DMS79 treated with DMSO at 0.1 percent for 48 hours (cell line): ENCODE measurements at regions not wholly inside any gene's neighbourhood (a gene's known extent, or its start where the extent isn't known, plus 50 kb on each side); places are given as distances from the start of the nearest gene placed in this dataset.

ENCODE experiments used
- DNase-seq: peaks from one replicate; lab custom pipeline; 2025; lab: John Stamatoyannopoulos, UW

DNA sequence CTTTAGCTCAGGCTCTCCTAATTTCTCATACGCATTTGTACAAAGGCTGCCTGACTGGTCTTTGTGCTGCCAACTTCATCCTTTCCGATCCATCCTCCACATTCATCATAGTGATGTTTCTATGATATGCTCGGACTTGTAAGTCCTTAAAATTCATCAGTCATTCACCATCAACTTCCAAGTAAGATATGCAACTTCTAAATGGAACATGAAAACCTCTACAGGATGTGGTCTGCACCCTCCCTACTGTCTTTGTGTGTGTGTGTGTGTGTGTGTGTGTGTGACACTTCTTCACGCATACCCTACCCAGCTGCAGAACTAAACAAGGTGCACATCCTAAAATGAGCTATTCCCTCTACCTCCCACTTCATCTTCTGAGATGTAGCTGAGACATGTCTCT, 397.9 kb upstream of the NR5A2 start:
- no peak for DNase-seq

DNA sequence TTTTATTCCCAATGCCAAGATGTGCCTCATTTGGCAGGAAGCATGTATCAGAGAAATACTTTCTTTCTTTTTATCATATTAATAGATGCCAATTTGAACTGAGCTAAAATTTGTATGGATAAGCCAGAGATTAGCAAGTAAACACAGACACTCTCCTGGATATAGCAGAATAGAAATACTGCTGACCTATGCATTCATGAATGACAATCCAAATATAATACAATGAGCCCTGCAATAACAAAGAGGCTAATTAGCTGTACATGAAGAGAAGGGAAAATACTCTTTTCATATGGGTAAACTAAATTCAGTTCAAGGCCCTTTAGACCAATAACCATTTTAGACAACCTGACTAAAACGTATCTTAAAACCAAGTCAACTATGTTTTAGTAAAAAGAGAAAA, 388.1 kb upstream of the NR5A2 start:
- DNase-seq: no peak

DNA sequence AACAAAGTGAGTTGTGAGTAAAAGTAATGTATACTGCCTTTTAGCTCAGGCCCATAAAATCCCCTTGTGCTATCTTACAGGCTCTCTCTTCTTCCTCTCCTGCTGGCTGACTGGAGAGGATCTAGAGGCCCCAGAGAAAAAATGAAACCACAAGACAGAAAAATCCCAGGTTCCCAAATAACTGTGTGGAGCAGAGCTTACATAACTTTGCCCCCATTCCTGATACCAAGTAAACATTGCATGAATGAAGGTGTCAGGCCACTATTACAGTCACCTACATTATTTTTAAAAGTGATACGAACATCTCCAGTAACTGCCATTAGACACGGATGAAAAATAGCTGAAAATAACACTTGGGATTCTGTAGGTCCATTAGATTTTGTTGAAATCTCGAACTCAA, 386.0 kb upstream of the NR5A2 start:
- DNase-seq: no peak

DNA sequence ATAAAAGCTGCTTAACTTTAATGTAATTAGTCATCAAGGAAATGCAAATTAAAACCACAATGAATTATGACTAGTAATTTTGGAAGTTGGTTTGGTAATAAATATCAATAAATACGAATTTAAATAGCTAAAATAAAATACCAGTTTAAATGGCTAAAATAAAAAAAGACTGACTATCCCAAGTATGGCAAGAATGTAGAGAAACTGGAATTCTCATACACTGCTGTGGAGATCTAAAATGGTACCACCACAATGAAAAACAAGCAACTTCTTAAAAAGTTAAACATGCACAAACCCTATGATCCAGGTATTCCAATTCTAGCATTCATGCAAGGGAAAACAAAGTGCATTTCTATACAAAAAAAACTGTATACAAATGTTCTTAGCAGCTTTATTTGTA, 382.6 kb upstream of the NR5A2 start:
- DNase-seq: no peak

DNA sequence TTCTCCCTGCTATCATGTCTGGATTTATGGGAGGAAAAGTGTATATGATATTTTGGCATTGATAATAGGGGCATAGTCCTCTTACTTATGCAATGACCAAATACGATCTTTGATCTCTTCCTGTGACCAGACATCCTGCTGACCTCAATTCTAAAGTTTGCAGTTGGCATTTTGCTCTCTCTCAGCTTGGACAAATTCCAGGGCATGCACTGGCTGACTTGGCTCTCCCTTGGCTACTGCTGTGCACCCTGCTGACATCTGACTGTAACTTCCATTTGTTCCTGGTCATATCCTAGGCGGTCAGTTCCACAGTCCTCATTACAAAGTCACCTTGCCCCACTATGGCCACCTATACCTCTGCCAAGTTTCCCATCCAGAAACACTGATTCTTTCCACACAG, 380.7 kb upstream of the NR5A2 start:
- no peak for DNase-seq

DNA sequence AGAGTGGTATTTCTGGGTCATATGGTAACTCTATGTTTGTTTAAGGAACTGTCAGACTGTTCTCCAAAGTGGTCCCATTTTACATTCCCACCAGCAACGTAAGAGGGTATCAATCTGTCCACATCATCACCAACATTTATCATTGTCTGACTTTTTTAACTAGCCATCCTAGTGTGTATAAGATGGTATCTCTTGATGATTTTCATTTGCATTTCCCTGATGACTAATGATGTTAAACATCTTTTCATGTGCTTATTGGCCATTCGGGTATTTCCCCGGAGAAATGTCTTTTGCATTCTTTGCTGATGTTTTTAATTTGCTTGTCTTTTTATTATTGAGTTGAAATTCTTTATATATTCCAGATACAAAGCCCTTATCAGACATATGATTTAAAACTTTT, 370.1 kb upstream of the NR5A2 start:
- no peak for DNase-seq

DNA sequence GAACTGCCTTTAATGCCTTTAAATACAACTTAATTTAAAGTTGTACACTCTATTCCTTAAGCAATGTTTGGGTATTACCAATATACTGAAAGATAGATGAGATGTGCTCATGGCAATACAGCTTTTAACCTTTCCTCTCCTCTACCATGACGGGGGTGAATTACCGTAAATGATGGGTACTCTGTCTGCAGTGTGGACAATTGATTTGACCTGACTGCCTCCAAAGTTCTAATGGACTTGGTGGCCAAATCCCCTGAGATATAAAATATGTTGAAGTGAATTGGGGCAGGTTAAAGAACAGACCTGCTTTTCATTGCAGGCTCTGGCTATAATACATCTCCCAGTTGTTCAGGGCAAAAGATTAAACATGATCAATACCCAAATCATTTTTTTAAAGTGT, 367.4 kb upstream of the NR5A2 start:
- DNase-seq: no peak

DNA sequence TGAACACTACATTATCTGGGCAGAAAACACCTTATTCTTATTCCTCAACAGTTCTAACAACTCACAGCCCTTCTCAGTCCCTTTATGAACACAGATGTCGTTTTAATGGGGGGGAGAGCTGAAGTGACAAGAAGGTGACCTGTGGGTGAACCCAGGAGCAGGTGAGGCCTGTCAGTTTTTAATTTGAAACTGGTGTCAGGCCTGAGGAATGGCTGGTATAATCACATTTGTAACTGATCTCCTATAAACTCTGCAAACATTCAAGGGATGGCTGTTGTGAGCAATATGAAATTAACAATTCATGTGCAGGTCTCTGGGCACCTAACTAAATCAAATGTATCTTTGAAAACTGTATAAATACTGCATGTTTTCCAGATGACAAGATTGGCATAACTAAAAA, 362.1 kb upstream of the NR5A2 start:
- DNase-seq: no peak

DNA sequence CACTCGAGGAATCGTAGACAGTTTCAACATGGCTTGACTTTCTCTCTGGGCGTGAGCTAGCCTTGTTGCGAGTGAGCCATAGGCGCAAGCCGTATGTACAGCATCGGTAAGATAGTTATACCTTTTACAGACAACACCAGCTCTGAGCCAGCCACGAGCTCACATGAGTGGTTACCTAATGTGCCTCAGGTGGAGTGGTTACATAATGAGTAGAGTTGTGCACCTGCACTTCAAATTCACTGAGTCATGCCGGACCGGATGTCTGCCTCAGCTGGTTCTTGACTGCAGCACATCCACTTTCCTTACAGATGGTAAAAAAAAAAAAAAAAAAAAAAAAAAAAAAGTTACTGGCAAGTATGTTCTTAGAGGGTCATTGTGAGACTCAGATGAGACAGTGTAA, 360.4 kb upstream of the NR5A2 start:
- no peak for DNase-seq

DNA sequence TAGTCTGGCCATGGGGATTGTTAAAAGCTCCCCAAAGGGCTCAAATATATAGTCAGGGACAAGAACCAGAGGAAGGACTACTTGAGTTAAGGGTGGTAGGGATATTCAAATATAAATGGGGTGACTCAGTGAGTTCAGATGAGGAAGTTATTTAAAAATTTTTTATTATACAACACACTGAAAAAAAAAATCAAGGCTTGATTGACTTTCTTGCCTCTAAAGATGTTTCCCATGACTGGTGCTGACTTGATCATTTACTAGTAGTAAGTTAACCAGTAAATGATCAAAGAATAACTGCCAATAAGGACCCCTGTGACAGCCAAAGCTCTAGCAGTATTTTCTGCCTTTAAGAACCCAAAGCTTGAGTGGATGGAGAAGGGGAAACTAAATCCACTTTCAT, 357.6 kb upstream of the NR5A2 start:
- no peak for DNase-seq

DNA sequence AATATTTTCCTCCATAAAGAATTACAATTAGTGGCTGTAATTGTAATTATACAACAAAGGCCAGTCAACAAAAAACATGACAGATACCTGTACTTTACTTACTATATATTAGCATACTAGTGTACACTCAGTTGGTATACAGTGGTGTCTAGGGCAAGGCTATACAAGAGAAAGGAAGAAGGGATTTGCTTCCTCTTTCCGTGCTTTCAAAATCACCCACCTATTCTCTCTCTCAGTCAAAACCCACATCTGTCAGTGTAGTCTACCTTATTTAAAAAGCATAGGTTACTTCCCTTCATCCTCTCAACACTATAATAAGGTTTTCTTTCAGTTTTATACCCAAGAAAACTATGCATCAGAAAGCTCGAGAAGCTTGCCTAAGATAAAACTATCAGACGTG, 355.8 kb upstream of the NR5A2 start:
- DNase-seq: no peak

DNA sequence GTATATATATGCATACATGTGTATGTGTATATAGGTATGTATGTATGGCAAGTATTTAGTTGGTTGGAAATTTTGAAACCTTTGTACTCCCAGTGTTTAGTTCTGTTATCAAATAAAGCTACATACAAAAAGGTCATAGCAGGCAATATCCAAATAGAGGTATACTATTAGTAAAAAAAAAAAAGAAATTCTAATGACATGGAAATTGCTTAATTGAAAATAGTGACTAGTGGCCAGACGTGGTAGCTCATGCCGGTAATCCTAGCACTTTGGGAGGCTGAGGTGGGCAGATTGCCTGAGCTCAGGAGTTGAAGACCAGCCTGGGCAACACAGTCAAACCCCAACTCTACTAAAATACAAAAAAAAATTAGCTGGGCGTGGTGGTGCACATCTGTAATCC, 351.6 kb upstream of the NR5A2 start:
- no peak for DNase-seq

DNA sequence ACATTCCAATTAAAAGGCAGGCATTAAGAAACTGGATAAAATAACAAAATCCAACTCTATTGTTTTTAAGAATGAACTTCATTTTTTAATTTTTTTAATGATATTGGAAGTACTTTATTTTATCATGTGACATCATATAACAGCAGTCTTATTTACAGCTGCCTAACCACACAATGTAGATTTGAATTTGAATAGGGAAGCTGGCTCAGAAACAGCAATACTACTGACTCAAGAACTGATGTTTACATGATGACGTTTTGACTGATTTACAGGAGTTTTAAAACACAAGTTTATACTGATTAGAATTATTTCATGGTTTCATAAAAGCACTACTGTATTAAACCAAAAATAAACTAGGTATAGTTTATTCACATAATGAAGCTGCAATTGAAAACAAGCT, 348.7 kb upstream of the NR5A2 start:
- no peak for DNase-seq

DNA sequence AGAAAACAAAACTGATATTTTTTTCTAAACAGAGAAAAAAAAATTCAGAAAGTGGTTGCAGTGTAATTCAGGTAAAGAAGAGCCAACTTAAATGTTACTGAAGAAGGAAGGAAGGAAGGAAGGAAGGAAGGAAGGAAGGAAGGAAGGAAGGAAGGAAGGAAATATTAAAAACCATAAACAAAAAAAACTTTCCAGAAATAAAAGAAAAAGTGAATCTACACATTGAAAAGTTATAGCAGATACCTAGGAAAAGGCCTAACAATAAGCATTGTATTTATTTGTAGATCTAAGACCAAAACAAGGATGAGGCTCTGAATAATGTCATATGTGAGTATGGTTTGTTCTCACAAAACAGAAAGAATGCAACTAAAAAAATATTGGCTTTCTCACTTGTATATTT, 345.4 kb upstream of the NR5A2 start:
- DNase-seq: no peak

DNA sequence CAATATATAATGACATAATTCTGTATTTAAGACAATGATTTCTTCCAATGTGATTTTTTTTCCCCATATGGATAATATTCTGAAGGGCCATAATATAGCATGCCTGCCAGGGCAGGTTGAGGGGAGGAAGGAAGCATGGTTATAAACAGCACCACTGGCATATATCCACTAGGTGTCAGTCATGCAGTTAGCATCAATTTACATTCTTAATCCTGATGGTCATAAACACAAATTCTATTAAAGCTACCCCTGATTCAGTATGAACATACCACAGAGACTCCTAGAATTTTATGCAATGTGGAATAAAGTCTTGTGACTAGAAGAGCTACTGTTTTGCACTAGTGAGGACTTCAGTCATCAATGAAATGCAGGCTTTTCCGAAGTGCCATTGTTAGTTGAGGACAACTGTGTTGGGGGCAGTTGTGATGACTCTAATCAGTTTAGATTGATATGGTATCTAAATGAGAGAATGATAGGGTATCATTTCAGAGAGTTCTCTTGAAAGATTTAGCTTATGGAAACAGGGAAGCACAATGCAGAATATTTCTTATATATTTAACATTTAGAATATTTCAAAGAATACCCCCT, 342.7 kb upstream of the NR5A2 start:
- DNase-seq: peak; percentile 5

DNA sequence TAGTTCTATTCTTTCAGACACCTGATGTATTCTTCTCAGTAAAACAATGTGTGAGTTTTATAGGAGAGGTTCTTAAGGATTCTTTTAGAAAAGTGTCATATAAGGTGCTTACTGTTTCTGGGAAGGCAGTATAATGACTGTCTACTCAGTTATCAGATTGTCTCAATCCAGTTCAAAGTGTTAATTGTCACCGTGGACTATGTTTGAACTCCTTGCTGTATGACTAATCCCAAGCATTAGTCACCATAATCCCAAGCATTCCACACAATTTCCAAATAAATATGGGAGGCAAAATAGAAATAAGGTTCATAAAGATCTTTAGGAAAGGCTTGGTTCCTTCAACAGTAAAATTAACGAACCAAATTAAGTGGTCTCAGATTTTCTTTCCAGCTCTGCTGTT, 342.1 kb upstream of the NR5A2 start:
- DNase-seq: no peak

DNA sequence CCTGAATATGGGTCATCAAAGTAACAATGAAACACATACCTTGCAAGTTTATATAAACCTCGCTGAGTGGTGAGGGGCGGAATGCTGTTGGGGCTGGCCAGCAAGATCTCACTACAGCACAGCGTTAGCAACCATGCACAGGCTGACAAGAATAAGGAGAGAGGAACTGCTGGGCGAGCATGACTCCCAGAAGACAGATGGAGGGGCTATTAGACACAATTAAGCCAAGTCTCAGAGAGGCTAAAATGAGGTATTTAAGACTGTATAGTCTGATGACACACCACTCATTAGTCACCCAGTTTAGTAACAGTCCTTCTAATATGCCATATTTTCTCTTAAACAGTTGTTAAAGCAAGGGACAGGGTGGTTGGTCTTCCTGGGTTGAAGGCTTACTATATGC, 340.2 kb upstream of the NR5A2 start:
- no peak for DNase-seq

DNA sequence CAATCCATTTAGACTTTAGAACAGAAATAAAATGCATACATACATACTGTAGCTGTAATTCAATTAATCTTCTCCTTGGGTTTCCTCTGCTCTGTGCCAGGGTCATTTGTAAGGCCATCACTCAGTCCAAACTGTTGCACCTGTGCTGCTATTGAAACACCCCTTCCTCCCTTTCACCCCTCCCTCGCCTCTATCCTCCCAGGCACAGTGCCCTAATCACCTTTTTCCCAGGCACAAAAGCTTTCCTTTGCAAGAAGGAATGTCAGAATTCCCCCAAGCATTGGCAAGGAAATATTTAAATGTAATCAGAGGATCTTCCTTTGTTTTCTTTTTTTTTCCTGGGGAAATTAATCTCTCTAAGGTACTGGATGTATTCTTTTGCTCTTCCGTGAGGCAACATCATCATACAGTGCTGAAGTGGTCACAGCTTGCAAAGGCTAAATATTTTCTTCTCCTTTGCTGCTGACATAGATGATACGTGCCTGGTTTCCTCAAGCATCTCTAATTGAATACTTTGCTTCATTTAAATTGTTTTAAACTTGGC, 339.3 kb upstream of the NR5A2 start:
- DNase-seq: no peak

DNA sequence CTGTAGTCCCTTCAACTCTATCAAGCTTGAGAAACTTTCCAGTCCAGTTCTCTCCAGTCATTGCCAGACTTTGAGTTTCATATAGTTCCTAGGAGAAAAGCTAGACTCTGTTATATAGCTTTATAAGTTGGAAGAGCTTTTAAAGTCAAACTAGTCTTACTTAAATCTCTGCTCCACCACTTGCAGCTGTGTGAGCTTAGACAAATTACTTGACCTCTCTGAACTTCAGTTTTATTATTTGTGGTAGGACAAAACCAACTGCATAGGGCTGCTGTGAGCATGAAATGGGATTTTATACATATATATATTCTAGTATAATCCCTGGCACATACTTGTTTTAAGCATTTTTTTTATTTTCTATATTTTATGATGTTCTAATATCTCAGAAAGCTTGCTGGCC, 338.7 kb upstream of the NR5A2 start:
- no peak for DNase-seq

DNA sequence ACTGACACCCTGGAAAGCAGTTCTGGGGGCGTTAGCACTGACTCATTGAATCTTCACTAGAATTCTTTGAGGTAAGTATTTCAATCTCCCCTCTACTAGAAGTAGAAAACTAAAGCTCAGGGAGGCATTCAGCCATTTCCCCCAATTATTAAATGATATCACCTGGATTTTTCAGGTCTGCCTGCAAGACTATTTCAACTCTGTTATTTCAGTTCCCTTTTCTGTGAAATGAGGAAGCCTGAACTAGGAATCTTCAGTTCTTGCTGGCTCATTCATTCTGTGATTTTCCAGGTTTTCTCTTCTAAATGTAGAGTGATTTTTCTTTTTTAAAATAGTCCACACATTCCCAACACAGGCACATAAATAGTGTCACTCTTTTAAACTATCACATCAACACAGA, 337.0 kb upstream of the NR5A2 start:
- no peak for DNase-seq

DNA sequence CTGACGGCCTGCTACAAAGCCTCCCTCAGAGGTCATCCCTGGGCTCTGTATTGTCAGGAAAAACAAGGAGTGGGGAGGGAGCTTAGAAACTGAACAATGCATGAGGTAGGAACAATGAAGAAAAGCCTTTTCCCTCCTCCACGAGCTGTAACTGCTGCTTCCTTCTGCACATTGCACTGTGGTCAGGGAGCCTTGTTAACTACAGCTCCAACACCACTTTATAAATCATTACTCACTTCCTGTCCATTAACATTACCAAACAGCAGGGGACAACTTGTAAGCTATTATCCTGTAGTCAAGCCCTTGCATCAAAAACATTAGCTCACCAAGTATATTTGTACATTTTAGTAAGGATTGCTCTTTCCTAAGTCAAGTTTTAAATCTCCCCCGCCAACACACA, 336.0 kb upstream of the NR5A2 start:
- DNase-seq: no peak

DNA sequence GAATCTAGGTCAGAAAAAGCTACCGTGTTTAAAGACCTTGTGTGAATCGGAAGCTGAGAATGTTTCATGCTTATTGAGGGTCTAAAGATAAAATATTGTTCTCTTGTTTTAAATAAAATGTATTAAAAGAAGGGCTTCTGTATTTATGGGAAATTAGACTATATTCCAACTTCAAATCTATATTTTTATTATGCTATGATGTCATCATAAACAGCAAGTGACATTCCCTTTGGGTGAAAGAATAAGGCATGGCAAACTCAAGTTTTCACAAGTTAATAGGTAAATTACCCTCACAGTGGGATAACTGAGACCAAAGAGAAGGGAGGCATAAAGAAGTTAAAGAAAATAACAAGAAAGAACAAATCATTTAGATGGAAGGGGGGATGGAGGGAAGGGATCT, 333.8 kb upstream of the NR5A2 start:
- no peak for DNase-seq

DNA sequence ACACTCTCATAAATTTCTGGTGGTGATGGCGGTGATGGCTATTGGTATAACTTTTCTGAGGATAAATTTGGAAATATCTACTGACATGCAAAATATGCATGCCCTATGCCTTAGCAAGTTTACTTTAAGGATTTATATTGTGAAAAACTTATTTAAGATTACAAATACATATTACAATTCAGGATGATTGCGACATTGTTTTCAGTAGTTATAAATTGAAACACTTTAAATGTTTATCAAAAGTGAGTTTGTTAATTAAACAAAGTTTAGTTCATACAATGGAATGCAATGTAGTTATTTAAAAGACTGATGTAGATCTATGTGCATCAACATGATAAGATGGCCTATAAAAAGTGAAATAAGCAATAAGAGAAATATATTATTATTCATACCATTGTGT, 331.3 kb upstream of the NR5A2 start:
- DNase-seq: no peak

DNA sequence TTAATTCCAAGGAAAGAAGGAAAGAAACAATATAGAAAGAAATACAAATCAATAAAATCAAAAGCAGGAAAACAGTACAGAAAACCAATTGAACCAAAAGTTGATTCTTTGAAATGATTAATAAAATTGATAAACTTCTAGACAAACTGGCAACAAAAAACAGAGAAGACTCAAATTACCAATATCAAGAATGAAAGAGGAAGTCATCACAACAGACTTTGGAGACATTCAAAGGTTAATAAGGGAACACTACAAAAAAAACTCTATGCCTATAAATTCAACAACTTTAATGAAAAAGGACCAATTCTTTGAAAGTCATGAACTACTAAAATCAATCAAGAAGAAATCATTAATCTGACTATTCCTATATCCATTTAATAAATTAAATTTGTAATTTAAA, 329.3 kb upstream of the NR5A2 start:
- DNase-seq: no peak

DNA sequence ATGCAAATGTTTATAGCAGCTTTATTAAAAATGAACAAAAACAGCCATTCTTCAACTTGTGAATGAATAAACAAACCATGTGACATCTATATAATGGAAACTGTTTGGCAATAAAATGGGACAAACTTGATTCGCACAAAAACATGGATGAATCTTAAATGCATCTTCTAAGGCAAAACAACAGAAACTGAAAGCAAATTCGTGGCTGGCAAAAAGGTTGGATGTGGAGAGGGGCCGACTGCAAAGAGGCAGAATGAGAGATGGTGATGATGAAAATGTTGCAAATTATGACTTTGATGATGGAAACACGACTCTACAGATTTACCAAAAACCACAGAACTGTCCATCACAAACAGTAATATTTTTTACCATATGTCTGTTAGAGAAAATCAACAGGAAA, 327.0 kb upstream of the NR5A2 start:
- DNase-seq: no peak
